Skeletal muscle cell (primary cell): ENCODE measurements at regions not wholly inside any gene's neighbourhood (a gene's known extent, or its start where the extent isn't known, plus 50 kb on each side); places are given as distances from the start of the nearest gene placed in this dataset.
A peak's percentile ranks its signal among the peaks of the same experiment; 100 is the strongest.
"Not testable (repeated sequence)": the region's sequence is repeated elsewhere in the genome, so short reads cannot be mapped to it uniquely, and the experiment has no call there.

ENCODE experiments used
- DNase-seq: peaks from one replicate; pipeline ENCODE4 v3.0.0-alpha.2; 2010; ENCODE audit warnings: low read depth
- H3K4me3 ChIP-seq: 2 replicates; pipeline ENCODE4 v1.5.1; 2011; ENCODE audit warnings: low read depth, mild to moderate bottlenecking, control low read depth, low read length, moderate library complexity

GRCh38 chr7:93751421-93751820 lies 139.1 kb downstream of the TFPI2 start:
- no peak overlapping the region for H3K4me3 ChIP-seq
- DNase-seq: no peak

DNA sequence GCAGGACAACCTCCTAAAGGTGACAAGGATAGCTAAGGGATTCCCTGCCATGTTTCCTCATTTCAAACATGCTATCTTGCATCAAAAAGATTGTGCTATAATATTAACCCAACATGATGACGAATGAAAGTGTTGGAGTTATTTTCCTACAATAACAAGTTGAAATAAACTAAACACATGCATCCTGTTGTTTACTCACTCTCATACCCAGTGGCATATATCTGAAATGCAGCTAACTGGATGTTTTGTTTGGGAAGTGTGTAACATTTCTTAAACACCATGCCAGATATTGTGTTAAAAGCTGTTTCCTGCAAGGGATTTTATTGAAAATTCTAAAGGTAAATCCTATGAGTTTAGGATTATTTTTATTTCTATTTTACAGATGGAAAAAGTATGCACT lies 139.6 kb downstream of the TFPI2 start:
- H3K4me3 ChIP-seq: no peak overlapping the region
- DNase-seq: no peak

DNA sequence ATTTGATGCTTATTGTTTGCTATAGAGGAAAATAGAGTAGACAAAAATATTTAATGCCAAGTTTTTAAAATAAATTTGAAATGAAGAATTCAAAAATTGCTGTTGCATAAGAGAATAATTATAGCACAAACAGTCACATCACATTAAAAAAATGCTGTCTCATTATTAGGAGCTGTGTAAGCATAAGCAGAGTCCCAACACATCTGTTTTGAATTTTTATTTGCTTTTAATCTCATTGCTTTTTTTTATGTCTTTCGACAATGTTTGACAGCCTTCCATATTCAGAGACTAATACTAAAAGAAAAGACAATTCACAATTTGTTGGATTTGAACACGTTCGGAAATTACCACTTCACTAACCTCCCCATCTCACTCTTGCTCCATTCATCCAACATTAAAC lies 143.5 kb downstream of the TFPI2 start:
- DNase-seq: no peak

GRCh38 chr7:93739424-93739823 lies 151.1 kb downstream of the TFPI2 start:
- no peak for DNase-seq
- no peak overlapping the region for H3K4me3 ChIP-seq

More for the DNA sequence above, 143.5 kb downstream of the TFPI2 start:
- H3K4me3 ChIP-seq: no peak overlapping the region

DNA sequence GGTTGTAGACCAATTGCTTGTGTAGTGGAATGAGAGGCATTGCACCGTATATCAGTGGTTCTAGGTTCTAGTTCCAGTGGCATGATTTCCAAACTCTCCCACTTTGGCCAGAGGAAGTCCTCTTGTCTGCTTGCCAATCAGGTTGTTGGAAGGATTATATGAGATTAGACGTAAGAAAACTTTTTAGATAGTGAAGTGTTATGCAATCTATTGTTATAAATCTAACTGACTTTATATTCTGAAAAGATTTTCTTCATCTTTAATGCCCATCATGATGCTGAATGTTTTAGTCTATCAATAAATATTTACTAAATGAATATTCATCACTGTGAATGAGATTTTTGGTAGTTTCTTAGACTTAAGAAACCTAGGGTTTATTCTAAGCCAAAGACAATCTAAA lies 152.6 kb downstream of the TFPI2 start:
- no peak for DNase-seq
- H3K4me3 ChIP-seq: no peak overlapping the region

DNA sequence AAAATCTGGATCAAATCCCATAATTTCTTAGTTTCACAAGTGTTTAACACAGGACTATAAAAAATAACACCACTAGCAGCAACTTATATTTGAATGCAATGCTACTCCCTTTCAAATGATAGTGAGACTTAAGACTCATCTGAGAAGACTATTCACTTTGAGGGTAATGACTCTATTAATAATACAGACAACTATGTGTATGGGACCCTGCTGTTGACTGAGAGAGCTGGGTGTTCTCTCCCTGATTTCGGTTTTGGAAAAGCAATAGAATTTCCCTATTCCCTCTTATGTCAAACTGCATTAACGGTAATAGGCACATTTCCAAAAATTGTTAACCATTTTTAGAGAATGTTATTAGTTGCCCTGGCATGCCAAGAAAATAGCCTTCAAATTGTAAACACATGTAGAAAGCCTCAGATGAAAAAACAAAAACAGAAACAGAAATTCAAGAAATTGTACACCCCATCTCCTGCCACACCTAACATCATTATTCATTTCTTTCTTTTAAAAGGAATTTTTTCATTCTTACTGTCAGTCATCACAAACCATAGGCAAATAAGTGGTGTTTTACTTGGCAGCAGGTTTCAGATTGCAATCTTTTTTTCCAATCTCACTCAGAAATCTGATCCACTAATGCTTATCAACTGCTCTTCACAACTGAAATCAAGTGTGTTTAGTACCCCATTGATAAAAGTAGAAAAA lies 153.7 kb downstream of the TFPI2 start:
- DNase-seq: no peak
- no peak overlapping the region for H3K4me3 ChIP-seq

DNA sequence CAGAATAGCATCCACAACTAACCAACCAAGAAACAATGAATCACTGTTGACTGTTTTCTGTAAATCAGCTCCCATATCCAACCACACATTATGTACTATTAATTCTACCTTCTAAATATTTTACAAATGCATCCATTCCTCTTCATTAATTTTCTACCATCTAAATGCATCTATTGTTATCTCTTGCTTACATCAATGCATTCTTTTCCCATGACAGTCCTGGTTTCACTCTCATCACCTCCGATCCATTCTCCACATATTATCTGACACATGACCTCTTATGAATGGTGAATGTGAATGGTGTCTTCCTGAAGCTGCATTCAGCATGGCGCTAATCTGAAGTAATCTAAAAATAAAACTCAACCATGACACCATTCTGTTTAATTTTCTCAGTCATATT lies 153.8 kb upstream of the CALCR start:
- no peak overlapping the region for H3K4me3 ChIP-seq
- DNase-seq: no peak

GRCh38 chr7:93725954-93726353 lies 151.4 kb upstream of the CALCR start:
- no peak for DNase-seq
- H3K4me3 ChIP-seq: no peak overlapping the region

- no peak overlapping the region for H3K4me3 ChIP-seq
- DNase-seq: no peak
These were observed 149.1 kb upstream of the CALCR start for GRCh38 chr7:93723424-93724124.

GRCh38 chr7:93720106-93720505 lies 145.6 kb upstream of the CALCR start:
- peak; percentile 6 for DNase-seq
- no peak overlapping the region for H3K4me3 ChIP-seq

- no peak overlapping the region for H3K4me3 ChIP-seq
- peak; percentile 66 for DNase-seq
These were observed 145.0 kb upstream of the CALCR start for GRCh38 chr7:93719546-93719945.

- peak; percentile 13 for DNase-seq
- H3K4me3 ChIP-seq: no peak overlapping the region
These were observed 142.8 kb upstream of the CALCR start for GRCh38 chr7:93717217-93717900.

GRCh38 chr7:93715234-93715633 lies 140.7 kb upstream of the CALCR start:
- H3K4me3 ChIP-seq: no peak overlapping the region
- peak; percentile 9 for DNase-seq

DNA sequence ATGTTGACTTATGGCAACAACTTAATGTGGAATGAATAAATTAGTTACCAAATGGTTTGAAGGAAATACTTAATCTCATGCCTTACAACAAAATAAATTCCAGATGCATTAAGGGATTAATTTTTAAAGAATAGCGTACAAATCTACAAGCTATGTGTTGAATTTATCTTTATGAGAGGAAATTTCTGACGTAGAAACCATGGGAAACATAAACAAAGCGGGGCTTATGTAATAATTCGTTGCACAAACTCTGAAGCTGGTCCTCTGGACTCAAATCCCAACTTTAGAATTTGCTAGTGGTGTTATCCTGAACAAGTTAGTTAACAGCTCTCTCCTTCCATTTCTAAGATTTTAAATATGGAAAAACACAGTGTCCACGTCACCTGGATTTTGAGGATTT lies 137.4 kb upstream of the CALCR start:
- no peak overlapping the region for H3K4me3 ChIP-seq
- DNase-seq: no peak

GRCh38 chr7:93708255-93708654 lies 133.7 kb upstream of the CALCR start:
- not testable (repeated sequence) for H3K4me3 ChIP-seq, DNase-seq

DNA sequence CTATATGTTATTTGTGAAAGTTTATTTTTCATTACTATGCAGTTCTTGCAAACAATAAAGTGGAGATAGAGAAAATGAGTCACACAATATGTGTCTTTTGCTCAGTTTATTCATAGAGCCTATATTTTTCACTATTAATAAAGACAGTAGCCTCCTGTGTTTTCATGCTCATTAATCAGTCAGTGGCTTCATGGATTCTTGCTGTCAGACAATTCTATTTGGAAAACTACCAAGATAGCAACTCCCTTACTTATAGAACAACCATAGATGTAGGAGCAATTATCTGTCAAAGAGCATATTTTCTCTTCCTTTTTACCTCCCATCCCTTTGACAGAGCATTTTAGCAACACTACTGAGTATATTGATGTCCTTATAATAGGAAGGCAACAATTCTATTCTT lies 132.7 kb upstream of the CALCR start:
- no peak overlapping the region for H3K4me3 ChIP-seq
- DNase-seq: no peak

- not testable (repeated sequence) for H3K4me3 ChIP-seq, DNase-seq
These were observed 131.6 kb upstream of the CALCR start for GRCh38 chr7:93706162-93706561.

DNA sequence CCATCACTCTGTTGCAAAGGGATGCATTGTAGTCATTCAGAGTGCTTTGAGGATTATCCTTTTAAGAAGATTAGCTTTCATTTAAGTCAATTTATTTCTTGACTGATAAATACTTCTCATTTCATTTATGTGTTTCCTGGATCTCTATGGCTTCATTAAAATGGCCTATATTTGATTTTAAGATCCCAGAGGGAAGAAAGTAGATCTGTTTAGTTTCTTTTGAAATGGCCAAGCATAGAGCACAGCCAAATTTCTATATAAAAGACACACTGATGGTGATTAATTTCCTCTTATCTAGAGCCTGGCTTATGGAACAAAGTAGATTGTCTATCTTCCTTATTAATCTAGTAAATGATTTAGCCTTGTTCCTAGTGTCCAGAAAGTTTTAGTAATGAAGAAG lies 129.7 kb upstream of the CALCR start:
- no peak overlapping the region for H3K4me3 ChIP-seq
- DNase-seq: no peak

DNA sequence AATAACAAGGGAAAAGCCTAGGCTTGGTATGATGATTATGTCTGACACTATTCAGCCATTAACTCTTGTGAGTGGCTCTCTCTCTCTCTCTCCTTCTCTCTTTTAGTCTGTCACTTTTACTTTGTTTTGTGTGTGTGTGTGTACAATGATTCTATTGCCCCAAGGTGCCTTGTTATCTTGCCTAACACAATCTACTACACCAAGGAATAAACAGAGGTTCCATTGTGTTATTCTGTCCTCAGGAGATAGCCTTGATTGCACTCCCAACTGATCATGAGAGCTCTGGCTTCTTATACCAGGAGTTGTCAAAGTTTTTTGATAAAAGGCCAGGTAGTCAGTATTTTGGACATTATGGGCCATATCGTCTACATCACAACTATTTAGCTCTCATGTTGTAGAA lies 123.4 kb upstream of the CALCR start:
- no peak for DNase-seq
- H3K4me3 ChIP-seq: no peak overlapping the region

- H3K4me3 ChIP-seq: no peak overlapping the region
- no peak for DNase-seq
These were observed 119.3 kb upstream of the CALCR start for GRCh38 chr7:93693796-93694195.

GRCh38 chr7:93690021-93690420 lies 115.5 kb upstream of the CALCR start:
- DNase-seq: no peak
- H3K4me3 ChIP-seq: no peak overlapping the region
